Suprapubic skin (tissue), 4 donors: ENCODE measurements at regions not wholly inside any gene's neighbourhood (a gene's known extent, or its start where the extent isn't known, plus 50 kb on each side); places are given as distances from the start of the nearest gene placed in this dataset.

Experiments used
- POLR2A ChIP-seq, 2 donors: fragments of 450-650 bp; IDR thresholded peaks; one replicate each; pipeline ENCODE4 v1.6.1; 2017; ENCODE audit warnings: antibody characterized with exemption in 2 of 2, mild to moderate bottlenecking in 2 of 2, moderate library complexity in 2 of 2
- POLR2AphosphoS5 ChIP-seq, 3 donors: sonication (generic); formaldehyde crosslinking; IDR thresholded peaks; one replicate each; pipeline ENCODE4 v1.6.1; 2017; ENCODE audit warnings: antibody characterized with exemption in 3 of 3
- TF ChIP-seq, protein P1 (sequence below), 2 donors: fragments of 200-600 bp in 1 of 2; fragments of 450-650 bp in 1 of 2; sonication (generic) in 1 of 2; IDR thresholded peaks; one replicate each; pipeline ENCODE4 v1.5.1; 2016 to 2019; ENCODE audit warnings: antibody characterized with exemption in 2 of 2, mild to moderate bottlenecking in 1 of 2, moderate library complexity in 1 of 2

DNA sequence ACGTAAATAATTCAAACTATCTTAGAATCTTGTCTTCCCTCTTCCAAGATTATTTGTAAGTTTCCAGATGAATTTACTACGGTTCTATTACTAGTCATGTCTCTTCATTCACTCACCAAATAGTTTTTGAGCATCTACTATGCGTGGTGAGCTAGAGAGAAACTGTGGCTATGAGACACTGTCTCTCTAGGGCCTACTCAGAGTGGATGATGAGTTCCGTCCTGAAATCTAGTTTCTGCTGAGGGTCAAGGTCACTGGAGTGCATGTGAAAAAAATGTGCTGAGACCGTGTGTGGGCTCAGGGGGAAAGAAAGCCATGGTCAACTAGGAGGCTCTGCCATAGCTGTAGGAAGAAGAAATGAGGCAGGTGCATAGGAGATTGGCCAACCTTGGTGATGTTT, 320.2 kb upstream of the GATB start:
- no peak for TF ChIP-seq POLR2AphosphoS5 (IDR thresholded peaks at IDR 0.05)
- TF ChIP-seq POLR2A (IDR thresholded peaks at IDR 0.05) = no peak
- TF ChIP-seq, protein P1, sequence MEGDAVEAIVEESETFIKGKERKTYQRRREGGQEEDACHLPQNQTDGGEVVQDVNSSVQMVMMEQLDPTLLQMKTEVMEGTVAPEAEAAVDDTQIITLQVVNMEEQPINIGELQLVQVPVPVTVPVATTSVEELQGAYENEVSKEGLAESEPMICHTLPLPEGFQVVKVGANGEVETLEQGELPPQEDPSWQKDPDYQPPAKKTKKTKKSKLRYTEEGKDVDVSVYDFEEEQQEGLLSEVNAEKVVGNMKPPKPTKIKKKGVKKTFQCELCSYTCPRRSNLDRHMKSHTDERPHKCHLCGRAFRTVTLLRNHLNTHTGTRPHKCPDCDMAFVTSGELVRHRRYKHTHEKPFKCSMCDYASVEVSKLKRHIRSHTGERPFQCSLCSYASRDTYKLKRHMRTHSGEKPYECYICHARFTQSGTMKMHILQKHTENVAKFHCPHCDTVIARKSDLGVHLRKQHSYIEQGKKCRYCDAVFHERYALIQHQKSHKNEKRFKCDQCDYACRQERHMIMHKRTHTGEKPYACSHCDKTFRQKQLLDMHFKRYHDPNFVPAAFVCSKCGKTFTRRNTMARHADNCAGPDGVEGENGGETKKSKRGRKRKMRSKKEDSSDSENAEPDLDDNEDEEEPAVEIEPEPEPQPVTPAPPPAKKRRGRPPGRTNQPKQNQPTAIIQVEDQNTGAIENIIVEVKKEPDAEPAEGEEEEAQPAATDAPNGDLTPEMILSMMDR (IDR thresholded peaks at IDR 0.05) = no peak
